Hematopoietic multipotent progenitor cell treated with erythropoietin and hydrocortisone succinate and interleukin-3 and kit ligand, for 17 days (in vitro differentiated cells): ENCODE measurements at regions not wholly inside any gene's neighbourhood (a gene's known extent, or its start where the extent isn't known, plus 50 kb on each side); places are given as distances from the start of the nearest gene placed in this dataset.
"Not testable (repeated sequence)": the region's sequence is repeated elsewhere in the genome, so short reads cannot be mapped to it uniquely, and the experiment has no call there.

ENCODE experiments used
- DNase-seq: peaks from one replicate; pipeline ENCODE4 v3.0.0-alpha.2; 2015; ENCODE audit warnings: low spot score

GRCh38 chr12:107500307-107500706 is 185.3 kb upstream of the PWP1 start:
- no peak for DNase-seq

- DNase-seq = no peak
Observed at GRCh38 chr12:107501681-107502080, 183.9 kb upstream of the PWP1 start.

GRCh38 chr12:107503129-107503855 is 182.3 kb upstream of the PWP1 start:
- no peak for DNase-seq

GRCh38 chr12:107503887-107504885 is 181.4 kb upstream of the PWP1 start:
- DNase-seq = no peak

- DNase-seq = no peak
Observed at GRCh38 chr12:107509421-107509820, 176.2 kb upstream of the PWP1 start.

- DNase-seq = no peak
Observed at GRCh38 chr12:107510211-107510610, 175.4 kb upstream of the PWP1 start.

- DNase-seq = no peak
Observed at GRCh38 chr12:107511292-107511691, 174.3 kb upstream of the PWP1 start.

GRCh38 chr12:107512391-107512790 is 173.2 kb upstream of the PWP1 start:
- no peak for DNase-seq

- DNase-seq = no peak
Observed at GRCh38 chr12:107513184-107513583, 172.4 kb upstream of the PWP1 start.

GRCh38 chr12:107513636-107514400 is 171.8 kb upstream of the PWP1 start:
- DNase-seq = no peak

GRCh38 chr12:107514887-107515445 is 170.6 kb upstream of the PWP1 start:
- no peak for DNase-seq

GRCh38 chr12:107515446-107515958 is 170.1 kb upstream of the PWP1 start:
- DNase-seq = no peak

GRCh38 chr12:107517816-107518215 is 167.8 kb upstream of the PWP1 start:
- not testable (repeated sequence) for DNase-seq

GRCh38 chr12:107518868-107519267 is 166.7 kb upstream of the PWP1 start:
- DNase-seq = no peak

- DNase-seq = no peak
Observed at GRCh38 chr12:107519906-107520859, 165.4 kb upstream of the PWP1 start.

GRCh38 chr12:107521826-107522355 is 163.7 kb upstream of the PWP1 start:
- no peak for DNase-seq

- DNase-seq = no peak
Observed at GRCh38 chr12:107522692-107523477, 162.7 kb upstream of the PWP1 start.

- DNase-seq = no peak
Observed at GRCh38 chr12:107523775-107524535, 161.6 kb upstream of the PWP1 start.
